KBM-7 (cell line): ENCODE measurements at regions not wholly inside any gene's neighbourhood (a gene's known extent, or its start where the extent isn't known, plus 50 kb on each side); places are given as distances from the start of the nearest gene placed in this dataset.
"Not testable (repeated sequence)": the region's sequence is repeated elsewhere in the genome, so short reads cannot be mapped to it uniquely, and the experiment has no call there.

ENCODE experiments used
- DNase-seq: peaks from one replicate; pipeline ENCODE4 v3.0.0-alpha.2; 2015
- in situ Hi-C: fragments of 300-500 bp; cut with MboI; formaldehyde crosslinking; loops from 2 replicates; pipeline ENCODE4 v1.14.3; 2020; ENCODE audit warnings: low sequenced_read_pairs, low pct_unique_long_range_greater_than_20kb, mixed read lengths

GRCh38 chr6:163739408-163739725, 324.8 kb downstream of the QKI start:
- DNase-seq: no peak
- in situ Hi-C loops: no loop called here

GRCh38 chr6:163738725-163739407, 324.3 kb downstream of the QKI start:
- in situ Hi-C loops: no loop called here
- no peak for DNase-seq

DNA sequence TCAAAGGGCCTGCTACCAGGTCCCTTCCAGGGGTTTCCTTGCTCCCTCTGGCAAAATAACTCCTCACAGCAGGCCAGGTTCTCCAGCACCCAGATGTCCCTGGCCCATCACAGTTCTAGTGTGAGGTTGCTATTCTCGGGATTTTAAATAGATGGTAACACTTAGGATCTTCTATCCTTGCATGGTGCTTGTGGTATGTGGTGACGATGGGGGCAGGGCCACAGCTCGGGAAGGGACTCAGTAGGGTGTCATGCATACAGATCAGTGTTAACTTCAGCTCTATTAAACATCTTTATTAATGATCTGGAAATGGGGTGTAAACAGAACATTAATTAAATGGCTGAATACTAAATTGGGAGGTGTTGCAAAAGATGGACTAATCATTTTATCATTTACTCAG, 323.8 kb downstream of the QKI start:
- DNase-seq: no peak
- in situ Hi-C loops: no loop called here

DNA sequence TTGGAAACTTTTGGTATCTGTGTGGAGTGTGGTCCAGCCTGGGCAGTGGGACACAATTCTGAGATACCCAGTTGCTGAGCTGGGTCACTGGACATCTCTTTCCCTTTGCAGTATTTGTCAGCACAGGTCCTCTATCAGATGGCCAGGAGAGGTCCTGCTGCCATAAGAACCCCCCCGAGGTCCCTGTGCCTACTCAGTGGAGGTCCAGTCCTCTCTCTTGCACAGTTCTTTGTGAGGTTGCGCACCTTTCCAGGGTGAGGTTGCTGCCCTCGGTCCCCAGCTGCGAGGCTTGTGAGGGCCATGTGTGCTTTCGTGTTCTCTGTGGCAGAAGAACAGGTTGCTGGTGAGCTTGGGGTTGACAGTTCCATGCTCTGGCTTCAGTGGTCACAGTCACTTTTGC, 320.6 kb downstream of the QKI start:
- DNase-seq: no peak
- in situ Hi-C loops: no loop called here

GRCh38 chr6:163733061-163733460, 318.5 kb downstream of the QKI start:
- in situ Hi-C loops: no loop called here
- DNase-seq: no peak

GRCh38 chr6:163732479-163732878, 318.0 kb downstream of the QKI start:
- in situ Hi-C loops: no loop called here
- DNase-seq: no peak

DNA sequence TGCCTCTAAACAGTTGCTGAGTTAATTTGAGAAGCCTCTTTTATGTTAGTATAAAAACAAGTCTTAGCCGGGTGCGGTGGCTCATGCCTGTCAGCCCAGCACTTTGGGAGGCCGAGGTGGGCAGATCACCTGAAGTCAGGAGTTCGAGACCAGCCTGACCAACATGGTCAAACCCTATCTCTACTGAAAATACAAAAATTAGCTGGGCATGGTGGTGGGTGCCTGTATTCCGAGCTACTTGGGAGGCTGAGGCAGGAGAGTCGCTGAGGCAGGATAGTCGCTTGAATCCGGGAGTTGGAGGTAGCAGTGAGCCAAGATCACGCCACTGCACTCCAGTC, 317.5 kb downstream of the QKI start:
- DNase-seq, in situ Hi-C loops: not testable (repeated sequence)

- DNase-seq: no peak
Observed at GRCh38 chr6:163731215-163732013, 316.9 kb downstream of the QKI start.

GRCh38 chr6:163730246-163731210, 316.0 kb downstream of the QKI start:
- no peak for DNase-seq
- in situ Hi-C loops: no loop called here

More at GRCh38 chr6:163731215-163732013, 316.9 kb downstream of the QKI start:
- in situ Hi-C loops: no loop called here

GRCh38 chr6:163729127-163729872, 314.8 kb downstream of the QKI start:
- in situ Hi-C loops: no loop called here
- DNase-seq: no peak

DNA sequence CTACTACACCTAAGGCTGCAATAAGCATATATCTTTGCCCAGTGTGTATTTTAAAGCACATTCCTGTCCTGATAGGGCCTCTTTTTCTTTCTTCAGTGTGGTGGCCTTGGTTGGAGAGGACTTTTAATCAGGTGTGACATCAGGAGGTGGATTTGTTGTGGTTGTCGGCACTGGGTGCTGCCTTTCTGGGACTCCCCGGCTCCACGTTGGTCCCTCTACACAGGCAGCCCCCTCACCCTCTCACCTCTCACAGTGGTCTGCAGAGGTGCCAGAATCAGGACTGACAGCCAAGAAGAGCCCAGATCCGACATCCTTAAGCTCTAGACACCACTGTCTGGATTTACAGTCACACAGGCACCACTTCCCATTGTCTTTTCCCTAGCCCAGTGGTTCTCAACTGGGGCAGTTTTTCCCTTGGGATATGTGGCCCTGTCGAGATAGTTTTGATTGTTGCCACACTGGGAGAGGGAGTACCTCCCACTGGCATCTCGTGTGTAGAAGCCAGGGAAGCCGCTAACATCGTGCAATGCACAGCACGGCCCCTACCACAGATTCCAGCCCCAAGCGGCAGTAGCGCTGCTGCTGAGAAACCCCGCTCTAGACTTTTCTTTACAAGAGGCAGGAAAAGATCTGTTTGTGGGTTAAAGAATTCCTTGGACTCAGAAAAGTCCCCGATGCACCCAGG, 314.1 kb downstream of the QKI start:
- DNase-seq: no peak
- in situ Hi-C loops: no loop called here

DNA sequence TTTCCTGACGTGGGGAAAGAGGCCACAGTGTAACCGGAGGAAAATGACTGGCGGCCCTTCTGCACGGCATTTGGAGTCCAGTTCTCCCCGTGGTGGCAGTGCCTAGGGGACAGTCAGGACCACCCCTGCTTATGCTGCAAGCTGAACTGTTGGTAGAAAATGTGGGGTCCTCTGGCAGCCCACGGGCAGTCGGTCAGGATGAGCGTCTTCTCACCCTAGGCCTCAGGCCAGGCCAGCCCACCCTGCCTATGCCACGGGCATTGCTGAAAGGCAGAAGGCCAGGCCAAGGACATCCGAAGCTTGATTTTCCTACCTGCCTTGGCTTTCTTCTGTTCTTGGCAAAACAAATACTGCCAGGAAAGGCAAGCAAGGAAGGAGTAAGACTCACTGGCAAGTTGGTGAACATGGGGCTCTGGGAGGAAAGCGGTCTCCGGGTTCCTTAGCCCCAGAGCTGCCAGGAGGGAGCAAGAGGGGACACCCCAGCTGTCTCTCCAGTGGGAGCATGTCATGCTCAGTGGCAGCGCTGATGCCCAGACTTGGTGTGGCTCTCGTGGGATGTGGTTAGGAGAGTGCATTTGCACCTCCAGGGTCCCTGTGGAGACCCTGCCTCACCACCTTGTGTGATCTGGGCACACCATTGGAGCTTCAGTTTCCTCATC, 311.6 kb downstream of the QKI start:
- in situ Hi-C loops: no loop called here
- DNase-seq: no peak

- in situ Hi-C loops: no loop called here
- DNase-seq: no peak
Observed at GRCh38 chr6:163725008-163725941, 310.8 kb downstream of the QKI start.

- DNase-seq: no peak
- in situ Hi-C loops: no loop called here
Observed at GRCh38 chr6:163724196-163724595, 309.7 kb downstream of the QKI start.

GRCh38 chr6:163723759-163724158, 309.2 kb downstream of the QKI start:
- DNase-seq: no peak
- in situ Hi-C loops: no loop called here

DNA sequence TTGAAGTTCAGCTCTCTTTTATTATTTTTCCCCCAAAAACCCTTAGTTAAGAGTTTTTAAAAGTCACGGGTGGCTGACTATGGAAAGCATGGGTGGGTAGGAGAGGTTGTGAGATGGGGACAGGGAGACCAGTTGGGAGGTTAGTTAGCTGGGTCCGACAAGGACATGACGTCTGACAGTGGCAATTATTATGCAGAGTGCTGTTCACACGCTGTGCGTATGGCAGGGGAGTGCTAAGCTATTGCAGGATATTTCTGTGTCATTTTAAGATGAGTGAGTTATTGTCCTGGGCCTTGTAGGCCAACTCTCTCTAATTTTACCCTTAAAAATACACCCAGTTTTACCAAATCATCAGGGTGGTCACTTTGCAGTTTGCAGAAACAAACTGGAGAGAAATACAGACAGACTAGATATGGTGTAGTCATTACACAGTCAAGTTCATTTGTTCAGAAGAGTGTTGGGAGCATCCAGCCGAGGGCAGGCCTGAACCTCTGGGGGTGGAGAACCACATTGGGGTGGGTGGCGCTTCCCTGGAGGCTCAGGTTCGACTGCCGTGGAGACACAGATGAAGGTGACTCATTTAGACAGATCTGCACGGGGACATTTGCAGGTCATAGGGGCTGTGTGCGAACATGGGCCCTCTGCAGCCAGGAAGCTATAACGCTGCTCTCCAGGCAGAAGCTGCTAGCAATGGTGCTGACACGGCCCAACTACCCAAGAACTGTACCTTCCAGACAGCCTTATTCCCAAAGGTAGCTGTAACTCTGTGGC, 307.6 kb downstream of the QKI start:
- no peak for DNase-seq
- in situ Hi-C loops: no loop called here

- DNase-seq: no peak
- in situ Hi-C loops: no loop called here
Observed at GRCh38 chr6:163721435-163721834, 306.9 kb downstream of the QKI start.
